Astrocyte (in vitro differentiated cells and primary cell): ENCODE measurements at regions not wholly inside any gene's neighbourhood (a gene's known extent, or its start where the extent isn't known, plus 50 kb on each side); places are given as distances from the start of the nearest gene placed in this dataset.
A peak's percentile ranks its signal among the peaks of the same experiment; 100 is the strongest.

Experiments
- DNase-seq: peaks from one replicate; pipeline ENCODE4 v3.0.0-alpha.2; 2010; ENCODE audit warnings: low read depth
- FAIRE-seq: peaks from 2 replicates; lab custom pipeline; 2011; peaks lifted over from hg19 to GRCh38; lab: Jason Lieb, UNC
- H2AFZ ChIP-seq: 2 replicates; pipeline ENCODE4 v1.6.0; 2012; ENCODE audit warnings: low read depth, low read length, inconsistent platforms
- H3K27ac ChIP-seq: 2 replicates; pipeline ENCODE4 v1.5.1; 2011; ENCODE audit warnings: low read depth, low read length, inconsistent platforms
- H3K27me3 ChIP-seq: 2 replicates; pipeline ENCODE4 v1.6.0; 2011; ENCODE audit warnings: low read length, inconsistent platforms; ENCODE audit not compliant: insufficient read depth
- H3K36me3 ChIP-seq: 2 replicates; pipeline ENCODE4 v1.5.1; 2011; ENCODE audit warnings: low read length, inconsistent platforms; ENCODE audit not compliant: insufficient read depth
- H3K4me1 ChIP-seq: 2 replicates; pipeline ENCODE4 v1.5.1; 2011; ENCODE audit warnings: low read length, inconsistent platforms; ENCODE audit not compliant: insufficient read depth
- H3K4me2 ChIP-seq: 2 replicates; pipeline ENCODE4 v1.6.0; 2012; ENCODE audit warnings: low read length, inconsistent platforms
- H3K4me3 ChIP-seq: 2 replicates; pipeline ENCODE4 v1.5.1; 2011; ENCODE audit warnings: low read depth, mild to moderate bottlenecking, low read length, inconsistent platforms; ENCODE audit not compliant: insufficient read depth
- H3K79me2 ChIP-seq: 2 replicates; pipeline ENCODE4 v1.6.0; 2012; ENCODE audit warnings: mild to moderate bottlenecking, low read length, inconsistent platforms; ENCODE audit not compliant: insufficient read depth
- H3K9ac ChIP-seq: 2 replicates; pipeline ENCODE4 v1.6.0; 2012; ENCODE audit warnings: mild to moderate bottlenecking, low read length, inconsistent platforms
- H3K9me3 ChIP-seq: 2 replicates; pipeline ENCODE4 v1.5.1; 2012; ENCODE audit warnings: low read depth, mild to moderate bottlenecking, low read length, inconsistent platforms; ENCODE audit not compliant: insufficient read depth
- H4K20me1 ChIP-seq: 2 replicates; pipeline ENCODE4 v1.6.0; 2012; ENCODE audit warnings: low read length, inconsistent platforms; ENCODE audit not compliant: insufficient read depth
- H3K27ac Mint-ChIP-seq: one replicate; pipeline ENCODE4 v1.8.0; 2021; ENCODE audit warnings: mild to moderate bottlenecking, mixed read lengths; ENCODE audit not compliant: unreplicated experiment
- H3K27me3 Mint-ChIP-seq: one replicate; pipeline ENCODE4 v1.8.0; 2021; ENCODE audit warnings: low read depth, mixed read lengths; ENCODE audit not compliant: unreplicated experiment
- H3K36me3 Mint-ChIP-seq: one replicate; pipeline ENCODE4 v1.8.0; 2021; ENCODE audit warnings: low read depth, mixed read lengths; ENCODE audit not compliant: unreplicated experiment
- H3K4me1 Mint-ChIP-seq: one replicate; pipeline ENCODE4 v1.8.0; 2021; ENCODE audit warnings: low read depth, mixed read lengths; ENCODE audit not compliant: unreplicated experiment
- H3K4me3 Mint-ChIP-seq: one replicate; pipeline ENCODE4 v1.8.0; 2021; ENCODE audit warnings: mild to moderate bottlenecking, moderate library complexity, mixed read lengths; ENCODE audit not compliant: unreplicated experiment
- H3K9me3 Mint-ChIP-seq: one replicate; pipeline ENCODE4 v1.8.0; 2021; ENCODE audit warnings: mild to moderate bottlenecking, mixed read lengths; ENCODE audit not compliant: unreplicated experiment
- CTCF ChIP-seq: IDR thresholded peaks from 2 replicates; pipeline ENCODE4 v1.5.1; 2011; ENCODE audit warnings: low read depth, mild to moderate bottlenecking, inconsistent platforms, low read length, moderate library complexity; ENCODE audit not compliant: insufficient read depth
- EZH2 ChIP-seq: IDR thresholded peaks from 2 replicates; pipeline ENCODE4 v1.6.1; 2012; ENCODE audit warnings: mild to moderate bottlenecking, low read length, inconsistent platforms; ENCODE audit not compliant: insufficient read depth

- Histone ChIP-seq H3K79me2 (no peaks in the 10 kb centered on the region), H2AFZ (no peak overlapping the region), H3K27me3 (no peaks in the 10 kb centered on the region), H3K9ac (no peak overlapping the region), H4K20me1 (no peaks in the 10 kb centered on the region), H3K4me2 (no peak overlapping the region), H3K9me3 (peaks cover 2% of the 10 kb centered on the region), H3K4me3 (no peak overlapping the region), H3K27ac (no peak overlapping the region), H3K4me1 (no peaks in the 10 kb centered on the region), H3K36me3 (no peaks in the 10 kb centered on the region)
- H3K27me3 Mint-ChIP-seq: no peaks in the 10 kb centered on the region
- H3K27ac Mint-ChIP-seq: peak overlapping the region; percentile 90
- no peak for TF ChIP-seq EZH2
- TF ChIP-seq CTCF: no peak
- FAIRE-seq (no peak), DNase-seq (peak; percentile 1)
- H3K4me3 Mint-ChIP-seq: no peak overlapping the region
- no peaks in the 10 kb centered on the region for H3K36me3 Mint-ChIP-seq
- no peaks in the 10 kb centered on the region for H3K9me3 Mint-ChIP-seq
- H3K4me1 Mint-ChIP-seq: peaks cover 21% of the 10 kb centered on the region
Measured at GRCh38 chr1:73162564-73162963, 880.2 kb upstream of the NEGR1 start.

- no peak for DNase-seq
- no peak overlapping the region for H2AFZ ChIP-seq
- peaks cover 2% of the 10 kb centered on the region for H3K9me3 ChIP-seq
- no peaks in the 10 kb centered on the region for H4K20me1 ChIP-seq
- H3K4me3 ChIP-seq: no peak overlapping the region
- no peaks in the 10 kb centered on the region for H3K36me3 ChIP-seq
- TF ChIP-seq CTCF: no peak
- TF ChIP-seq EZH2: no peak
- H3K27me3 ChIP-seq: no peaks in the 10 kb centered on the region
- peaks cover 21% of the 10 kb centered on the region for H3K4me1 Mint-ChIP-seq
- FAIRE-seq: no peak
- no peak overlapping the region for H3K4me2 ChIP-seq
- H3K4me3 Mint-ChIP-seq: no peak overlapping the region
- no peak overlapping the region for H3K27ac ChIP-seq
- H3K27me3 Mint-ChIP-seq: no peaks in the 10 kb centered on the region
- no peaks in the 10 kb centered on the region for H3K79me2 ChIP-seq
- H3K9ac ChIP-seq: no peak overlapping the region
- no peaks in the 10 kb centered on the region for H3K9me3 Mint-ChIP-seq
- H3K27ac Mint-ChIP-seq: peak overlapping the region; percentile 90
- H3K36me3 Mint-ChIP-seq: no peaks in the 10 kb centered on the region
- H3K4me1 ChIP-seq: no peaks in the 10 kb centered on the region
Measured at GRCh38 chr1:73161418-73161817, 879.1 kb upstream of the NEGR1 start.

- no peak overlapping the region for H3K27ac Mint-ChIP-seq
- Histone ChIP-seq H3K27ac (no peak overlapping the region), H3K4me1 (no peaks in the 10 kb centered on the region), H3K27me3 (no peaks in the 10 kb centered on the region), H3K4me2 (no peak overlapping the region), H4K20me1 (no peaks in the 10 kb centered on the region), H3K9ac (no peak overlapping the region), H2AFZ (no peak overlapping the region), H3K79me2 (no peaks in the 10 kb centered on the region), H3K9me3 (no peaks in the 10 kb centered on the region), H3K36me3 (no peaks in the 10 kb centered on the region), H3K4me3 (no peak overlapping the region)
- no peak for DNase-seq
- no peaks in the 10 kb centered on the region for H3K9me3 Mint-ChIP-seq
- H3K4me1 Mint-ChIP-seq: peaks cover 21% of the 10 kb centered on the region
- no peak for FAIRE-seq
- H3K27me3 Mint-ChIP-seq: no peaks in the 10 kb centered on the region
- no peaks in the 10 kb centered on the region for H3K36me3 Mint-ChIP-seq
- TF ChIP-seq EZH2 (no peak), CTCF (no peak)
- no peak overlapping the region for H3K4me3 Mint-ChIP-seq
Measured at GRCh38 chr1:73160759-73161158, 878.4 kb upstream of the NEGR1 start.
